ENCODE measurements at regions not wholly inside any gene's neighbourhood (a gene's known extent, or its start where the extent isn't known, plus 50 kb on each side); places are given as distances from the start of the nearest gene placed in this dataset.
"Not testable (repeated sequence)": the region's sequence is repeated elsewhere in the genome, so short reads cannot be mapped to it uniquely, and the experiment has no call there.

- TF ChIP-seq CTCF (IDR thresholded peaks at IDR 0.05; ENCODE audit: low read length); EZH2 (IDR thresholded peaks at IDR 0.05; ENCODE audit: borderline replicate concordance, low read length): not testable (repeated sequence)
These were observed 202.7 kb downstream of the ZNF92 start for GRCh38 chr7:65576370-65576769.
